HCT116 (cell line): ENCODE measurements at regions not wholly inside any gene's neighbourhood (a gene's known extent, or its start where the extent isn't known, plus 50 kb on each side); places are given as distances from the start of the nearest gene placed in this dataset.

ENCODE experiments used
- CTCF ChIP-seq, 3 experiments: fragments of 200-600 bp in 1 of 3; sonication (generic) in 1 of 3; IDR thresholded peaks in 2 of 3; conservative IDR thresholded peaks in 1 of 3; 2 replicates each; pipeline ENCODE4 v1.5.1; 2012 to 2017; ENCODE audit warnings: low read depth in 2 of 3, low read length in 2 of 3, antibody characterized with exemption in 1 of 3, borderline replicate concordance in 1 of 3, control low read depth in 1 of 3, mild to moderate bottlenecking in 1 of 3, mixed read lengths in 1 of 3, mixed run types in 1 of 3, moderate library complexity in 1 of 3; ENCODE audit not compliant: insufficient read depth in 1 of 3
- EZH2 ChIP-seq: fragments of 200-600 bp; sonication (generic); IDR thresholded peaks from 2 replicates; pipeline ENCODE4 v1.6.1; 2017; ENCODE audit warnings: antibody characterized with exemption, mixed run types
- POLR2A ChIP-seq: IDR thresholded peaks from 2 replicates; pipeline ENCODE4 v1.7.0; 2011; ENCODE audit warnings: borderline replicate concordance; ENCODE audit not compliant: insufficient read depth, insufficient read length; ENCODE audit errors: extremely low read depth
- POLR2AphosphoS5 ChIP-seq: IDR thresholded peaks from 2 replicates; pipeline ENCODE4 v1.6.1; 2011; ENCODE audit warnings: mild to moderate bottlenecking, low read depth, low read length, moderate library complexity
- SRF ChIP-seq: IDR thresholded peaks from 2 replicates; pipeline ENCODE4 v1.6.1; 2012; ENCODE audit warnings: low read depth
- ZNF274 ChIP-seq: fragments of 200-500 bp; sonication (Bioruptor generic); IDR thresholded peaks from 2 replicates; pipeline ENCODE4 v1.6.1; 2014; ENCODE audit warnings: mild to moderate bottlenecking, low read depth, low read length, inconsistent platforms

- TF ChIP-seq POLR2A = no peak
- no peak for TF ChIP-seq CTCF (IDR thresholded peaks at IDR 0.05 in 2 of 3, conservative IDR thresholded peaks at IDR 0.05 in 1 of 3; ENCODE audit: borderline replicate concordance in 1 of 3, insufficient read depth in 1 of 3, low read depth in 2 of 3, low read length in 2 of 3)
- TF ChIP-seq POLR2AphosphoS5 = no peak
- no peak for TF ChIP-seq ZNF274
- TF ChIP-seq EZH2 = no peak
- no peak for TF ChIP-seq SRF
Observed at GRCh38 chr5:20040901-20041300, 52.9 kb upstream of the CDH18 start.
